Peyer's patch (tissue), 4 donors: ENCODE measurements at regions not wholly inside any gene's neighbourhood (a gene's known extent, or its start where the extent isn't known, plus 50 kb on each side); places are given as distances from the start of the nearest gene placed in this dataset.

ENCODE experiments used
- DNase-seq, 3 donors: peaks; one replicate each; pipeline ENCODE4 v3.0.0-alpha.2; 2017 to 2019
- H3K27ac ChIP-seq, 4 donors: fragments of 200-600 bp; sonication (generic); one replicate each; pipeline ENCODE4 v1.5.1; 2016 to 2019
- H3K27me3 ChIP-seq, 2 donors: fragments of 200-600 bp; sonication (generic); one replicate each; pipeline ENCODE4 v1.5.1; 2019
- H3K36me3 ChIP-seq, 3 donors: fragments of 200-600 bp; sonication (generic); one replicate each; pipeline ENCODE4 v1.5.1; 2016 to 2019
- H3K4me1 ChIP-seq, 4 donors: fragments of 200-600 bp; sonication (generic); one replicate each; pipeline ENCODE4 v1.5.1; 2016 to 2019
- H3K4me3 ChIP-seq, 4 donors: fragments of 200-600 bp; sonication (generic); 1 replicate in 3 of 4; 2 replicates in 1 of 4; pipeline ENCODE4 v1.5.1; 2016 to 2019; ENCODE audit warnings: mild to moderate bottlenecking in 1 of 4
- H3K9me3 ChIP-seq, 4 donors: fragments of 200-600 bp; sonication (generic); one replicate each; pipeline ENCODE4 v1.5.1; 2016 to 2019; ENCODE audit warnings: mild to moderate bottlenecking in 1 of 4
- CTCF ChIP-seq, 6 experiments: fragments of 450-650 bp in 4 of 6; fragments of 200-600 bp in 2 of 6; sonication (generic) in 1 of 6; IDR thresholded peaks; one replicate each; pipeline ENCODE4 v1.5.1; 2017 to 2019; ENCODE audit warnings: antibody characterized with exemption in 6 of 6, mild to moderate bottlenecking in 3 of 6, moderate library complexity in 1 of 6
- POLR2A ChIP-seq, 2 donors: fragments of 450-650 bp; IDR thresholded peaks; one replicate each; pipeline ENCODE4 v1.5.1; 2017; ENCODE audit warnings: antibody characterized with exemption in 2 of 2, mild to moderate bottlenecking in 2 of 2, moderate library complexity in 2 of 2
- small RNA-seq, 2 donors: library from RNA; depleted of rRNA; stranded (forward); fragments of <200 nt; gene quantifications; one replicate each; pipeline ENCODE3, GENCODE V24; 2016

DNA sequence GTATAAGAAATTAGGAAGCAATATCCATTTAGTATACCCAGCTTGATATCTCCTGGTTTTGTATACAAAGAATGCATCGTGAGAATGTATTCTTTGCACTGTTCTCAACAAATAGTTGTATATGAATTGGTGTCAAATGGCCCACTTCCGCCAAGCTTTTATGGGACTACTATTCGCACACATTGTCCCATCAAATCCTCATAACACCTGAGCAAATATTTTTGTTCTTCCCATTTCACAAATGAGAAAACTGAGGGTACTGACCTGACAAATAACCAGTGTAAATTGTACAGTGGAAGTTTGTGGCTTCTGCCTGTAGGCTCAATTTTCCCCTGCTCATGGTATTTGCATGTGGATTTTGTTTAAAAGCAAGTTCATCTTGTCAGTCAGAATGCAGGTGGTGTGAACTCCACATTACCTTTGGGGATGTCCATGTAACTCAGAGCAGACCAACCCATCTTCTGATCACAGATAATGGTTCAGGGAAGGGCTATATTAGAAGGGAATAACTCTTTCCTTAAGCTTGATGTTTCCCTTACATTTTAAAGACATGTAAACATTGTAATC, 51.5 kb upstream of the FAM241A start:
- no peak for DNase-seq
- no peaks in the 10 kb centered on the region for H3K27me3 ChIP-seq

DNA sequence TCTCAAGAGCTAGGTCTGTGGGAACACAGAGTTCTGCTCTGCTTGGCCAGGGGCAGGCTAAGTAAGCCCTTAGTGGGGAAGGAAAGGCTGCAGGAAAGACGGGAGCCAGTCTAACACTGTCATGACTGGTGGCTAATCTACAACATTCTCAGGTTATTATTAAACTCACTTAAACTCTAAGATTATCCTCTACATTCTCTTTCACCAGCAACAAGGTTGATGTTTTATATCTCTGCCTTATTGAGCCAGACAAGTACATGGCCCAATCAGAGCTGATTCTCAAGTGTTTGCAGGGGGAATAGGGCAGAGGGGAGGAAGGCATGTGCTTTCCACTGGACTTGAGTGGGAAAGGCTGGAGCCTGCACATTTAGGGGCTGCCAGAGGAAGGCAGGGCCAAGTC, 50.9 kb upstream of the FAM241A start:
- H3K9me3 ChIP-seq, result no peaks in the 10 kb centered on the region
- TF ChIP-seq POLR2A (IDR thresholded peaks at IDR 0.05) (no peak), CTCF (IDR thresholded peaks at IDR 0.05) (no peak)
- no peaks in the 10 kb centered on the region for H3K36me3 ChIP-seq
- no peaks in the 10 kb centered on the region for H3K27me3 ChIP-seq
- no peaks in the 10 kb centered on the region for H3K4me1 ChIP-seq
- DNase-seq, result no peak
- H3K4me3 ChIP-seq, result no peak overlapping the region
- H3K27ac ChIP-seq, result no peak overlapping the region

More for the DNA sequence above, 51.5 kb upstream of the FAM241A start:
- Histone ChIP-seq H3K9me3 (no peaks in the 10 kb centered on the region), H3K27ac (no peak overlapping the region), H3K4me3 (no peak overlapping the region), H3K36me3 (no peaks in the 10 kb centered on the region), H3K4me1 (no peaks in the 10 kb centered on the region)
- TF ChIP-seq CTCF (IDR thresholded peaks at IDR 0.05) (no peak), POLR2A (IDR thresholded peaks at IDR 0.05) (no peak)

Small RNAs in the stretch of these regions (small RNA-seq; reads per million reads assigned to genes)
- gene MIR297, result 0 reads per million in 2 donors
- gene RNU6-289P, result 0 reads per million in 2 donors
